ENCODE measurements at regions not wholly inside any gene's neighbourhood (a gene's known extent, or its start where the extent isn't known, plus 50 kb on each side); places are given as distances from the start of the nearest gene placed in this dataset.

DNA sequence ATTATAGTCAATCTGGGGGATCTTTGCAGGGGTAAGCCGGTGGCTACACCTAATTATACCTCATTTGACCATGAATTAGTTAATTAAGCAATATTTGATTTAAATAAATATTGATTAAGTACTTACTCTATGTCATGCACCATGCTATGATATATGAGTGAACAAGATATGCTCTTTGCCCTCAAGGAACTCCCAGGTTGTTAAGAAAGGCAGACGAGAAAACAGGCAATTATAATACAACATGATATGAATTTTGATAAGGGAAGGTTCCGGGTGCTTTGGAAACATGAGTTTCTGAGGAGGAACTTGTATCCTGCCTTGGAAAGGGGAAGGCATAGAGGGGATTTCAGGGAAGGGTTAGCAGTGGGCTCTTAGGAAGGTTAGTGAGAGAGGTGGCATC is 412.9 kb downstream of the WDR72 start:
- no peak for TF ChIP-seq EZH2 (IDR thresholded peaks at IDR 0.05; ENCODE audit: insufficient read depth, poor library complexity, severe bottlenecking)
- no peak for TF ChIP-seq EZH2phosphoT487 (IDR thresholded peaks at IDR 0.05; ENCODE audit: insufficient read depth, low read depth)
